Epithelial cell of esophagus (primary cell): ENCODE measurements at regions not wholly inside any gene's neighbourhood (a gene's known extent, or its start where the extent isn't known, plus 50 kb on each side); places are given as distances from the start of the nearest gene placed in this dataset.

Source experiments
- DNase-seq: peaks from one replicate; pipeline ENCODE4 v3.0.0; 2010; ENCODE audit warnings: low read depth
- H3K4me3 ChIP-seq: 2 replicates; pipeline ENCODE4 v1.5.1; 2011; ENCODE audit warnings: mild to moderate bottlenecking, low read length, control low read depth
- TF ChIP-seq, protein P1 (sequence below): IDR thresholded peaks from 2 replicates; pipeline ENCODE4 v1.5.1; 2011; ENCODE audit warnings: low read depth, mild to moderate bottlenecking, low read length, control low read depth, inconsistent platforms; ENCODE audit not compliant: insufficient read depth; ENCODE audit errors: missing control alignments

DNA sequence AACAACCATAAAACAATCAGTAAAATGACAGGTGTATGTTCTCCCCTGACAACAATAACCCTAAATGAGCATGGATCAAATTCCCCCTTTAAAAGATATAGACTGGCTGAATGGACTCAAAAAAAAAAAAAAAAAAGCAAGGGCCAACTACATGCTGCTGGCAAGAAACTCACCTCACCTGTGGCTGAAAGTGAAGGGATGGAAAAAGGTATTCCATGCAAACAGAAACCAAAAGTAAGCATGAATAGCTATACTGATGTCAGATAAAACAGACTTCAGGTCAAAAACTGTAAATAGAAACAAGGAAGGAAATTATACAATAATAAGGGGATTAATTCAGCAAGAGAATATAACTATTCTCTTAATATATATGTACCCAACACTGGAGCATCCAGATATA is 54.2 kb upstream of the SSBP2 start:
- TF ChIP-seq, protein P1, sequence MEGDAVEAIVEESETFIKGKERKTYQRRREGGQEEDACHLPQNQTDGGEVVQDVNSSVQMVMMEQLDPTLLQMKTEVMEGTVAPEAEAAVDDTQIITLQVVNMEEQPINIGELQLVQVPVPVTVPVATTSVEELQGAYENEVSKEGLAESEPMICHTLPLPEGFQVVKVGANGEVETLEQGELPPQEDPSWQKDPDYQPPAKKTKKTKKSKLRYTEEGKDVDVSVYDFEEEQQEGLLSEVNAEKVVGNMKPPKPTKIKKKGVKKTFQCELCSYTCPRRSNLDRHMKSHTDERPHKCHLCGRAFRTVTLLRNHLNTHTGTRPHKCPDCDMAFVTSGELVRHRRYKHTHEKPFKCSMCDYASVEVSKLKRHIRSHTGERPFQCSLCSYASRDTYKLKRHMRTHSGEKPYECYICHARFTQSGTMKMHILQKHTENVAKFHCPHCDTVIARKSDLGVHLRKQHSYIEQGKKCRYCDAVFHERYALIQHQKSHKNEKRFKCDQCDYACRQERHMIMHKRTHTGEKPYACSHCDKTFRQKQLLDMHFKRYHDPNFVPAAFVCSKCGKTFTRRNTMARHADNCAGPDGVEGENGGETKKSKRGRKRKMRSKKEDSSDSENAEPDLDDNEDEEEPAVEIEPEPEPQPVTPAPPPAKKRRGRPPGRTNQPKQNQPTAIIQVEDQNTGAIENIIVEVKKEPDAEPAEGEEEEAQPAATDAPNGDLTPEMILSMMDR: no peak
- DNase-seq: no peak
- H3K4me3 ChIP-seq: no peak overlapping the region

DNA sequence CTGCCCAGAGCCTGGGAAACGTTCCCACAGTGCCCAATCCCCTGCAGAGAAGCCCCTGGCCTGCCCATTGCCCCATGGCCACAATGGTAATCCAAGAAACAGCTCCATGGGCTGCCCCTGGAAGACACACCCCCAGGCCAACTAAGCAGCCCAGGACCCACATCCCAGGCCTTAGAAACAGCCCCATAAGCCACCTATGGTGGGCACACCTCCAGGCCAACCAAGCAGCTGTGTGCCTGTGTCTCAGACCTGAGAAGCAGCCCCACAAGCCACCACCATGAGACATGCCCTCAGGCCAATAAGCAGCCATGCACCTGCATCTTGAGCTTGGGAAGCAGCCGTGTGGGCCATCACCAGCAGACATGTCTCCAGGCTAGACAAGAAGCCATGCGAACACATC is 52.9 kb upstream of the SSBP2 start:
- H3K4me3 ChIP-seq: no peak overlapping the region
- TF ChIP-seq, protein P1: no peak
- DNase-seq: no peak

DNA sequence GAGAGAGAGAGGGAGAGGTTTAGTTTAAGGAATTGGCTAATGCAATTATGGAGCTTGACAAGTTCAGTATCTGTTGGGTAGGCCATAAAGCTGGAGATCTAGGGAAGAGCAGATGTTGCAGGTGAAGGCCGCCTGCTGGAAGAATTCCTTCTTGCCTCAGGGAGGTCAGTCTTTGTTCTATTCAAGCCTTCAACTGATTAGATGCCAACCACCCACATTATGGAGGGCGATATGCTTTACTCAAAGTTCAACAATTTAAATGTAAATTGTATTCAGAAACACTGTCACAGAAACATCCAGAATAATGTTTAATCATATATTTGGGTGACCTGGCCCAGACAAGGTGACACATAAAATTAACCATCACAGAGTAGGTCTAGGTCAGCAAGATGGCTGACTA is 51.7 kb upstream of the SSBP2 start:
- H3K4me3 ChIP-seq: no peak overlapping the region
- DNase-seq: no peak
- TF ChIP-seq, protein P1: no peak

DNA sequence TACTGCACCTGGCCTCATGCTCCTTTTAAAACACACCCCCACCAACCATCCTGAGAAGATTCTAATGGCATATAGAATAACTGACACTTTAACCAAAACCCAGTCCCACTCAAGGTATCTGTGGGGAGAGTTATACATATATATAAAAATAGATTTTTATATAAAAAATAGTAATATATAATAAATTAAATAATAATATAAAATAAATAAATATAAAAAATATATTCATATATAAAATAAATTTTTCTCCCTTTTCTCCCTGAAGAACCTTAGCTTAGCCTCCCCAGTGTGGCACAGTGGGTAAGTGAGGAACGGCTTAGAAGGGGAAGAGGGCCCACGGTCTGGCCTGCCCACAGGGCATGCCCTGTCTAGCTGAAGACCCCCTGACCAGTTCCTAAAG is 51.1 kb upstream of the SSBP2 start:
- TF ChIP-seq, protein P1: no peak
- DNase-seq: no peak
- no peak overlapping the region for H3K4me3 ChIP-seq

DNA sequence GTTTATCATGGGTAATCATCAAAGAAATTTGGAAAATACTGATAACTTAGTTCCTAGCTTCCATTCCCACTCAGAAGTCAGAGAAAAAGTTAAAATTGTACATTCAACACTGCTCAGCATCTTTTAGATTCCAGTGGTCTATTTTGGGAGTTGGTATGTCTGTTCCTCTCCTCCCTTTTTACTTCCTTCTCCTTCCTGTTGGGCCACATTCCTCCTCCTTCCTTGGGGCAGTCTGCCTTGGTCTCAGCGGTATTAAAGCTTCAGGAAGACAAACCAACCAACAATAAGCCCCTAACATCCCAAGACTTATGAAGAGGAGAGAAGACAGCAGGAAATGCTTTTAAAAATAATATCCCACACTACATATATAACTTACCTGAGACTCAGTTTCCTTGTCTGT is 49.9 kb upstream of the SSBP2 start:
- TF ChIP-seq, protein P1: no peak
- no peak overlapping the region for H3K4me3 ChIP-seq
- DNase-seq: peak; percentile 48
